GM23248 (cell line): ENCODE measurements at regions not wholly inside any gene's neighbourhood (a gene's known extent, or its start where the extent isn't known, plus 50 kb on each side); places are given as distances from the start of the nearest gene placed in this dataset.
"Not testable (repeated sequence)": the region's sequence is repeated elsewhere in the genome, so short reads cannot be mapped to it uniquely, and the experiment has no call there.

Experiments used
- DNase-seq: peaks from one replicate; pipeline ENCODE4 v3.0.0-alpha.2; 2015
- H2AFZ ChIP-seq: fragments of 200-600 bp; sonication (generic); 2 replicates; pipeline ENCODE4 v1.6.1; 2016; ENCODE audit warnings: antibody characterized with exemption
- H3F3A ChIP-seq: fragments of 200-600 bp; sonication (generic); 2 replicates; pipeline ENCODE4 v1.6.1; 2016; ENCODE audit warnings: mild to moderate bottlenecking, antibody characterized with exemption, mixed run types; ENCODE audit not compliant: insufficient read depth
- H3K27ac ChIP-seq: fragments of 200-600 bp; sonication (generic); 2 replicates; pipeline ENCODE4 v1.5.1; 2016; ENCODE audit warnings: mild to moderate bottlenecking
- H3K27me3 ChIP-seq: fragments of 200-600 bp; sonication (generic); replicated peaks from 2 replicates; pipeline ENCODE4 v1.6.1; 2016; ENCODE audit warnings: mild to moderate bottlenecking; ENCODE audit not compliant: insufficient read depth
- H3K36me3 ChIP-seq: fragments of 200-600 bp; sonication (generic); 2 replicates; pipeline ENCODE4 v1.6.1; 2016; ENCODE audit warnings: low read depth, mild to moderate bottlenecking
- H3K4me1 ChIP-seq: fragments of 200-600 bp; sonication (generic); 2 replicates; pipeline ENCODE4 v1.6.1; 2016; ENCODE audit warnings: mild to moderate bottlenecking; ENCODE audit not compliant: insufficient read depth
- H3K4me2 ChIP-seq: fragments of 200-600 bp; sonication (generic); one replicate; pipeline ENCODE4 v1.6.1; 2016; ENCODE audit warnings: mild to moderate bottlenecking; ENCODE audit not compliant: unreplicated experiment
- H3K4me3 ChIP-seq: fragments of 200-600 bp; sonication (generic); 2 replicates; pipeline ENCODE4 v1.5.1; 2016; ENCODE audit warnings: mild to moderate bottlenecking
- H3K79me2 ChIP-seq: fragments of 200-600 bp; sonication (generic); 2 replicates; pipeline ENCODE4 v1.6.1; 2016; ENCODE audit warnings: mild to moderate bottlenecking; ENCODE audit not compliant: insufficient read depth
- H3K9ac ChIP-seq: fragments of 200-600 bp; sonication (generic); 2 replicates; pipeline ENCODE4 v1.6.1; 2016; ENCODE audit warnings: mild to moderate bottlenecking
- H3K9me2 ChIP-seq: fragments of 200-600 bp; sonication (generic); 2 replicates; pipeline ENCODE4 v1.6.1; 2016; ENCODE audit warnings: mixed run types, mild to moderate bottlenecking, moderate library complexity; ENCODE audit not compliant: insufficient read depth
- H3K9me3 ChIP-seq: fragments of 200-600 bp; sonication (generic); one replicate; pipeline ENCODE4 v1.6.1; 2017; ENCODE audit warnings: low read depth
- H4K20me1 ChIP-seq: fragments of 200-600 bp; sonication (generic); 2 replicates; pipeline ENCODE4 v1.6.0; 2016; ENCODE audit not compliant: insufficient read depth
- EZH2 ChIP-seq: fragments of 200-600 bp; sonication (generic); IDR thresholded peaks from 2 replicates; pipeline ENCODE4 v1.6.1; 2018; ENCODE audit warnings: antibody characterized with exemption, mild to moderate bottlenecking; ENCODE audit not compliant: insufficient read depth, poor library complexity, severe bottlenecking
- EZH2phosphoT487 ChIP-seq: fragments of 200-600 bp; sonication (generic); IDR thresholded peaks from 2 replicates; pipeline ENCODE4 v1.6.1; 2018; ENCODE audit warnings: antibody characterized with exemption, moderate library complexity, mild to moderate bottlenecking, low read depth; ENCODE audit not compliant: insufficient read depth
- whole genome bisulfite sequencing, 2 experiments: methylation state at CpG; one replicate each; pipeline ENCODE4 v1.1.6; 2015 to 2017; ENCODE audit warnings: low lambda C conversion rate in 2 of 2, low coverage in 1 of 2; ENCODE audit errors: missing lambda C conversion rate in 2 of 2; 5-methylcytosine and 5-hydroxymethylcytosine counted together
- in situ Hi-C: fragments of 300-500 bp; cut with MboI; formaldehyde crosslinking; loops from 2 replicates; pipeline ENCODE4 v1.15.0; 2020

DNA sequence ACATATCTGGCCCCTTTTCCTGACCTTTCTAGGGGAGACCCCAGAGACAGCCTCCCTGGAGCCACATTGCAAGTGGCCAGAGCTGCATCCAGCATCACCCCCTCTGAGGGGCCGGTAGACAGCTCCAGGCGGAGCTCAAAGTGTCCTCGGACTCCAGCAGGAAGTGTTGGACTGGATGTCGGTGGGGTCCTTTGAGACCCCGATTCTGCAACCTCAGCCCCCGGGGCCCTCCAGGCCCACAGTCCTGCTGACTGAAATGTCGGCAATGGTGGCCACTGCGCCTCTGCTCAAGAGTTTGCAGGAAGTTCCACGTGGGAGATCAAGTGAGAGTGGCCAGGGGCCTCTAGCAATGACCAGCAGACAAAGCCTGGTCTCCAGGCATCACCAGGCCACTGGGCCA is 115.9 kb upstream of the FOXD4L5 start:
- Histone ChIP-seq H3K9me2 (no peaks in the 10 kb centered on the region), H3K9ac (no peak overlapping the region), H3K27ac (no peak overlapping the region), H3K9me3 (no peaks in the 10 kb centered on the region), H3K36me3 (no peaks in the 10 kb centered on the region), H3F3A (no peaks in the 10 kb centered on the region), H3K27me3 (no peaks in the 10 kb centered on the region), H3K79me2 (no peaks in the 10 kb centered on the region), H3K4me2 (no peak overlapping the region), H4K20me1 (no peaks in the 10 kb centered on the region), H3K4me1 (no peaks in the 10 kb centered on the region), H2AFZ (no peak overlapping the region), H3K4me3 (no peak overlapping the region)
- WGBS, 2 experiments = 38 to 51% methylated on average over 9 of the region's 9 CpGs
- in situ Hi-C loops = no loop called here
- TF ChIP-seq EZH2 (no peak), EZH2phosphoT487 (no peak)
- DNase-seq = no peak

GRCh38 chr9:65397763-65398719 is 113.0 kb upstream of the FOXD4L5 start:
- H3K27ac ChIP-seq, H3K4me1 ChIP-seq, H3K4me2 ChIP-seq, DNase-seq, H3K36me3 ChIP-seq, H3K27me3 ChIP-seq, H3K4me3 ChIP-seq, H3F3A ChIP-seq, H3K79me2 ChIP-seq, H3K9me3 ChIP-seq, H2AFZ ChIP-seq, H3K9me2 ChIP-seq, H3K9ac ChIP-seq, H4K20me1 ChIP-seq, in situ Hi-C loops: not testable (repeated sequence)
- WGBS, 2 experiments = 74 to 78% methylated on average over 15 to 40 of the region's 42 CpGs

GRCh38 chr9:65397226-65397625 is 112.2 kb upstream of the FOXD4L5 start:
- H3K27ac ChIP-seq, H3K27me3 ChIP-seq, H3K36me3 ChIP-seq, H3K9ac ChIP-seq, H3K4me3 ChIP-seq, H3K4me2 ChIP-seq, DNase-seq, H3K9me3 ChIP-seq, H4K20me1 ChIP-seq, in situ Hi-C loops, H3K9me2 ChIP-seq, H2AFZ ChIP-seq, H3K79me2 ChIP-seq, H3F3A ChIP-seq, H3K4me1 ChIP-seq: not testable (repeated sequence)
- 54 to 61% methylated on average over 15 to 20 of the region's 20 CpGs for WGBS, 2 experiments

- H2AFZ ChIP-seq, in situ Hi-C loops, DNase-seq, H3K79me2 ChIP-seq, H3K9me3 ChIP-seq, H3K9me2 ChIP-seq, H3K9ac ChIP-seq, H3K4me2 ChIP-seq, H3K4me3 ChIP-seq, H4K20me1 ChIP-seq, H3K27ac ChIP-seq, H3K27me3 ChIP-seq, H3K4me1 ChIP-seq, H3K36me3 ChIP-seq, H3F3A ChIP-seq: not testable (repeated sequence)
- 42 to 43% methylated on average over 9 to 10 of the region's 10 CpGs for WGBS, 2 experiments
These were observed 111.6 kb upstream of the FOXD4L5 start for GRCh38 chr9:65396601-65397000.

DNA sequence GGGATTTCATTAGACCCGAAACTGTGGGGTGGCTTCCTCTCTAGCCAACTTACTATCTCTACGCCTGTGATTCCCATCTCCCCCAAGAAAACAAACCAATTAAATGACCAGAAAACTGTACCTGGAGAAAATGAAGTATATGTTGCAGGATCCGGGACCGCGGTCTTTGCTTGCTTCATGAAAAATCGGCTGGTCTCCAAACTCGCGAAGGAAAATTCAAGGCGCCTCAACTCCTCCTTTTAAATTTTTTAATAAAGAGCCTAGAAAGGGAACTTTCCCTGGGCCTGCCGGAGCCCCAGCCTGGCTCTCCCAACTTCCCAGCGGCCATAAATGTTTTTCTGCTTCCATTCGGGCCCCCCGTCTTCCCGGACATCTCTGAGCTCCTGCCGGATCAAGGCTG is 110.8 kb upstream of the FOXD4L5 start:
- H3K27ac ChIP-seq, H3K79me2 ChIP-seq, H3K36me3 ChIP-seq, in situ Hi-C loops, H2AFZ ChIP-seq, H3K9ac ChIP-seq, H3F3A ChIP-seq, DNase-seq, H3K4me3 ChIP-seq, H3K4me1 ChIP-seq, H3K9me3 ChIP-seq, H3K4me2 ChIP-seq, H3K9me2 ChIP-seq, H3K27me3 ChIP-seq, H4K20me1 ChIP-seq: not testable (repeated sequence)
- WGBS, 2 experiments = 64 to 66% methylated on average over 9 to 12 of the region's 15 CpGs

DNA sequence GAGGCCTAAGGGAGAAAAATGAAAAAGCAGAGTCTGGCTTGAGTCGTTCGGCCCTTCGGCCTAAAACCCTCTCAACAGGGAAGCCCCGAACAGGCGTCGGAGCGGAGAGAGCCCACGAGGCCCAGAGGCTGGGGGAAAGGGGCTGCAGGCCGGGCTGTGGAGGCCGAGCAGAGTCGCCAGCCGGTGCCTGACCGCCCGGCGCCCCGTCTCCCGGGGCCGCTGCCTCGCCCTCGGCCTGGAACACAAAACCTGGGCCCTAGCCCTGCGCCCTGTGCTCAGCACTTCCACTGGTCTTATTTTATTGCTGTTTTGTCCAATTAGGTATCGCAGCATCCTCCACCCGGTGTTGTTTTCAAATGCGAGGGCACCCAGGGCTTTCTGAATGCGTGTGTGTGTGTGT is 110.1 kb upstream of the FOXD4L5 start:
- H4K20me1 ChIP-seq, H3K4me1 ChIP-seq, H3K4me3 ChIP-seq, H3K4me2 ChIP-seq, H2AFZ ChIP-seq, H3K79me2 ChIP-seq, H3K9me3 ChIP-seq, H3K27ac ChIP-seq, in situ Hi-C loops, H3K9ac ChIP-seq, H3K36me3 ChIP-seq, H3K9me2 ChIP-seq, H3F3A ChIP-seq, H3K27me3 ChIP-seq, DNase-seq: not testable (repeated sequence)
- 58% methylated on average over 16 to 20 of the region's 25 CpGs for WGBS, 2 experiments

GRCh38 chr9:65393111-65393810 is 108.3 kb upstream of the FOXD4L5 start:
- H3K4me2 ChIP-seq, H3K9me2 ChIP-seq, H3K4me3 ChIP-seq, H3F3A ChIP-seq, H4K20me1 ChIP-seq, H3K9me3 ChIP-seq, H3K9ac ChIP-seq, H3K79me2 ChIP-seq, H3K27ac ChIP-seq, DNase-seq, H3K4me1 ChIP-seq, H3K36me3 ChIP-seq, in situ Hi-C loops, H3K27me3 ChIP-seq, H2AFZ ChIP-seq: not testable (repeated sequence)
- 37 to 43% methylated on average over 12 of the region's 12 CpGs for WGBS, 2 experiments
